K562 (cell line): ENCODE measurements at regions not wholly inside any gene's neighbourhood (a gene's known extent, or its start where the extent isn't known, plus 50 kb on each side); places are given as distances from the start of the nearest gene placed in this dataset.

Experiments
- ATAC-seq: fragments of 200-7000 bp; cut with Tn5 transposase; 3 replicates; pipeline ENCODE4 v1.9.1; 2020; ENCODE audit warnings: moderate library complexity
- BruUV-seq: library from RNA; stranded (reverse); fragments of 400-500 nt; replicated peaks from 2 replicates; lab custom pipeline; 2021; lab: Mats Ljungman, UMichigan
- CTCF ChIA-PET: fragments of 300-600 bp; formaldehyde crosslinking; extraction: SDS; loops from one replicate; lab custom pipeline; 2021; ENCODE audit warnings: low intra/inter-chr PET ratio; lab: Yijun Ruan, JAX
- POLR2A ChIA-PET: fragments of 300-600, 350-650 bp; sonication (Branson Sonifier 250); formaldehyde crosslinking; extraction: SDS; loops from one replicate; lab custom pipeline; 2021; ENCODE audit warnings: antibody characterized with exemption, inconsistent platforms; lab: Yijun Ruan, JAX
- DNase-seq, 4 experiments: peaks; one replicate each; pipeline versions ENCODE4 v3.0.0 to v3.0.0-alpha.2; 2011 to 2018; ENCODE audit warnings: low spot score in 3 of 4, mixed read lengths in 3 of 4; ENCODE audit errors: extremely low read depth in 1 of 4
- FAIRE-seq: peaks from 2 replicates; lab custom pipeline; 2011; peaks lifted over from hg19 to GRCh38; lab: Jason Lieb, UNC
- H2AFZ ChIP-seq: 2 replicates; pipeline ENCODE4 v1.6.0; 2011; ENCODE audit warnings: low read depth, low read length, control low read depth, inconsistent platforms
- H3K27ac ChIP-seq: fragments of 200-600 bp; 3 replicates; pipeline ENCODE4 v1.8.0; 2011; ENCODE audit warnings: low read depth, mild to moderate bottlenecking, control low read depth, inconsistent platforms, low read length, moderate library complexity, mixed read lengths; ENCODE audit errors: extremely low read depth
- H3K27me3 ChIP-seq, 2 experiments: fragments of 300-600 bp in 1 of 2; 2 replicates in 1 of 2; 3 replicates in 1 of 2; pipeline versions ENCODE4 v1.6.0 to v1.8.0; 2011; ENCODE audit warnings: inconsistent platforms in 2 of 2, low read length in 2 of 2, mild to moderate bottlenecking in 1 of 2, mixed read lengths in 1 of 2, moderate library complexity in 1 of 2; ENCODE audit not compliant: control insufficient read depth in 2 of 2, insufficient read depth in 2 of 2
- H3K36me3 ChIP-seq: fragments of 300-600 bp; 3 replicates; pipeline ENCODE4 v1.8.0; 2011; ENCODE audit warnings: mild to moderate bottlenecking, low read length, inconsistent platforms; ENCODE audit not compliant: control insufficient read depth, insufficient read depth
- H3K4me1 ChIP-seq, 2 experiments: fragments of 200-600 bp in 1 of 2; replicated peaks in 1 of 2; 2 replicates in 1 of 2; 3 replicates in 1 of 2; pipeline versions ENCODE4 v1.5.1 to v1.8.0; 2011; ENCODE audit warnings: inconsistent platforms in 2 of 2, low read length in 2 of 2, mild to moderate bottlenecking in 1 of 2, mixed read lengths in 1 of 2, moderate library complexity in 1 of 2; ENCODE audit not compliant: control insufficient read depth in 2 of 2, insufficient read depth in 2 of 2
- H3K4me2 ChIP-seq: 2 replicates; pipeline ENCODE4 v1.6.1; 2011; ENCODE audit warnings: low read length, control low read depth, inconsistent platforms, mixed read lengths; ENCODE audit not compliant: insufficient read depth
- H3K4me3 ChIP-seq: fragments of 200-600 bp; sonication (generic), shearing (Covaris generic); 2 replicates; pipeline ENCODE4 v1.5.1; 2016; ENCODE audit warnings: control low read depth, inconsistent platforms
- H3K79me2 ChIP-seq: fragments of 200-600 bp; 3 replicates; pipeline ENCODE4 v1.8.0; 2011; ENCODE audit warnings: low read length, inconsistent platforms; ENCODE audit not compliant: control insufficient read depth, insufficient read depth
- H3K9ac ChIP-seq, 2 experiments: 2 replicates each; pipeline versions ENCODE4 v1.6.0 to v1.6.1; 2011; ENCODE audit warnings: low read depth in 2 of 2, low read length in 2 of 2, control low read depth in 1 of 2, inconsistent platforms in 1 of 2, mild to moderate bottlenecking in 1 of 2, mixed read lengths in 1 of 2; ENCODE audit not compliant: insufficient read depth in 1 of 2
- H3K9me1 ChIP-seq: one replicate; pipeline ENCODE4 v1.6.0; 2011; ENCODE audit warnings: inconsistent platforms, mild to moderate bottlenecking, low read length, moderate library complexity; ENCODE audit not compliant: control insufficient read depth, insufficient read depth
- H3K9me3 ChIP-seq: replicated peaks from 2 replicates; pipeline ENCODE4 v1.5.1; 2011; ENCODE audit warnings: low read depth, low read length, inconsistent platforms; ENCODE audit not compliant: control insufficient read depth, insufficient read depth
- H4K20me1 ChIP-seq: replicated peaks from 2 replicates; pipeline ENCODE4 v1.6.1; 2011; ENCODE audit warnings: low read length, inconsistent platforms, mixed read lengths; ENCODE audit not compliant: control insufficient read depth, insufficient read depth
- HMG20A ChIP-seq: fragments of 450-650 bp; formaldehyde crosslinking; conservative IDR thresholded peaks from 2 replicates; pipeline ENCODE4 v1.4.0; 2020; ENCODE audit warnings: mild to moderate bottlenecking, mixed read lengths
- HNRNPK ChIP-seq: fragments of 200-400 bp; formaldehyde crosslinking; IDR thresholded peaks from one replicate; pipeline ENCODE4 v1.6.1; 2018; ENCODE audit warnings: mild to moderate bottlenecking, low read depth, low read length; ENCODE audit not compliant: poor library complexity, severe bottlenecking
- KDM4B ChIP-seq, 2 experiments: fragments of 450-650 bp in 1 of 2; sonication (generic) in 1 of 2; IDR thresholded peaks; 2 replicates each; pipeline ENCODE4 v1.6.1; 2016 to 2017; ENCODE audit warnings: borderline replicate concordance in 2 of 2, antibody characterized with exemption in 1 of 2, low read depth in 1 of 2, mild to moderate bottlenecking in 1 of 2
- TCF3 ChIP-seq: sonication (generic); formaldehyde crosslinking; IDR thresholded peaks from 2 replicates; pipeline ENCODE4 v1.4.0; 2020; ENCODE audit warnings: mild to moderate bottlenecking, missing genetic modification reagents
- ZNF584 ChIP-seq: fragments of 200-800 bp; sonication (Bioruptor generic); IDR thresholded peaks from 2 replicates; pipeline ENCODE4 v1.6.1; 2016; ENCODE audit warnings: low read depth, mild to moderate bottlenecking, missing genetic modification characterization, missing compliant biosample characterization
- ZNF764 ChIP-seq: fragments of 250-450 bp; sonication (Bioruptor Pico); IDR thresholded peaks from 2 replicates; pipeline ENCODE4 v1.4.0; 2020; ENCODE audit warnings: low read depth, mild to moderate bottlenecking, moderate library complexity
- WGBS: fragments of 100-300 bp; shearing (Covaris generic); methylation state at CpG from one replicate; pipeline ENCODE4 v1.1.6; 2016; ENCODE audit warnings: low coverage, mixed read lengths; ENCODE audit not compliant: insufficient coverage; ENCODE audit errors: missing lambda C conversion rate; 5-methylcytosine and 5-hydroxymethylcytosine counted together
- in situ Hi-C: fragments of 300-500 bp; cut with MboI; formaldehyde crosslinking; loops from 4 replicates; pipeline ENCODE4 v1.15.0; 2018; ENCODE audit warnings: inconsistent platforms, mixed read lengths
- intact Hi-C: fragments of 100-400 bp; cut with micrococcal nuclease; formaldehyde crosslinking; loops from 2 replicates; pipeline ENCODE4 v1.14.2; 2022
- TF ChIP-seq, protein P1 (sequence below): sonication (generic); formaldehyde crosslinking; IDR thresholded peaks from 2 replicates; pipeline ENCODE4 v1.9.0; 2022; ENCODE audit warnings: mild to moderate bottlenecking, missing genetic modification reagents
- TF ChIP-seq, protein P2 (sequence below): fragments of 450-650 bp; IDR thresholded peaks from 2 replicates; pipeline ENCODE4 v1.7.0; 2016; ENCODE audit warnings: borderline replicate concordance
- TF ChIP-seq, protein P3 (sequence below), 3 experiments: fragments of 200-800 bp in 1 of 3; fragments of 250-450 bp in 1 of 3; fragments of 450-650 bp in 1 of 3; sonication (Bioruptor Pico) in 1 of 3; sonication (Bioruptor generic) in 1 of 3; formaldehyde crosslinking in 1 of 3; IDR thresholded peaks; 2 replicates each; pipeline versions ENCODE4 v1.6.1 to v1.8.0; 2016 to 2022; ENCODE audit warnings: mild to moderate bottlenecking in 2 of 3, missing genetic modification characterization in 2 of 3, missing compliant biosample characterization in 1 of 3, moderate library complexity in 1 of 3

DNA sequence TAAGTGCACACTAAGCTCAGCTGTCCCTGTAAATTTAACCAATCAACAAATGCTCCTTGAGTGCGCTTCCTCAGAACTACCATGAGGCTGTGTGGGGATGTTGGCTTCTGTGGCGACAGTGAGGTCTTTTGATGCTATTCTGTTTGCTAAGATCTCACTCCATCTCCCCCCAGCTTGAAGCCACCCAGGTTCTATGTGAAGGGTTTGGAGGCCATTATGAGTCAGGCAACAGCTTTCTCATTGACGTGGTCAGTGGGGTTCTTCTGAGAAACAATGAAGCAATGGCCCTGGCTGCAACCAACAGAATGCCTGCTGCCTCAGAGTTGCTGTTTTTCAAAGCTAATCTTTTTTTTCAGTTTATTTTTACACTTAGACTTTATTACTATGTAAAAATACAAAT, 205.5 kb downstream of the PTBP2 start:
- Histone ChIP-seq H2AFZ (no peak overlapping the region), H3K4me3 (no peak overlapping the region), H3K9ac (no peak overlapping the region), H3K27ac (no peak overlapping the region), H3K4me2 (no peak overlapping the region), H3K4me1 (no peaks in the 10 kb centered on the region), H4K20me1 (no peaks in the 10 kb centered on the region), H3K27me3 (no peaks in the 10 kb centered on the region), H3K79me2 (no peaks in the 10 kb centered on the region), H3K9me1 (no peaks in the 10 kb centered on the region), H3K36me3 (no peaks in the 10 kb centered on the region), H3K9me3 (no peaks in the 10 kb centered on the region; the same call in 1 of the 2 replicates)
- in situ Hi-C loops (no loop called here), intact Hi-C loops (no loop called here)
- POLR2A ChIA-PET = no interaction called here
- no peak for DNase-seq
- TF ChIP-seq HNRNPK = no peak
- TF ChIP-seq, protein P1, sequence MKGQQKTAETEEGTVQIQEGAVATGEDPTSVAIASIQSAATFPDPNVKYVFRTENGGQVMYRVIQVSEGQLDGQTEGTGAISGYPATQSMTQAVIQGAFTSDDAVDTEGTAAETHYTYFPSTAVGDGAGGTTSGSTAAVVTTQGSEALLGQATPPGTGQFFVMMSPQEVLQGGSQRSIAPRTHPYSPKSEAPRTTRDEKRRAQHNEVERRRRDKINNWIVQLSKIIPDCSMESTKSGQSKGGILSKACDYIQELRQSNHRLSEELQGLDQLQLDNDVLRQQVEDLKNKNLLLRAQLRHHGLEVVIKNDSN (CRISPR knock-in tag) = no peak
- TF ChIP-seq TCF3 = no peak
- ATAC-seq = no peak
- no peak for FAIRE-seq
- CTCF ChIA-PET = no interaction called here
- WGBS = 0% methylated on average over 3 of the region's 3 CpGs
- BruUV-seq = no TSS peak

DNA sequence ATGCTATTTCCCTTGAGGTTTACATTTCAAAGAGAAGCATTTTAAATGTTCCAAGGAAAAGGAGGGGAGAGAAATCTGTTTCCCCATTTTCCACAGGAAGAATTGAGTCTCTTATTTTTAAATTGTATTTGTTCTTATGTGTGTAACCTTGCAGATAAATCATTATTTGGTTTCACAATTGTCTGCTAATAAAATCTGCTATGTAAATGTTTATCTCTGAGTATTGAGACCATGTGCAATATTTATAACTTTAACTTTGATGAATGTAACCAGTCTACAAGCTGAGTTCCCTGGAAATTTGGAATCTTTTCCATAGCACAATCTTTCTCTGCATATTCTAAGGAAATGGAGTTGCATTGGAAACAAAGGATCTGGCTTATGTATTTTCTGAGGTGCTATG, 209.6 kb downstream of the PTBP2 start:
- Histone ChIP-seq H3K9me1 (no peaks in the 10 kb centered on the region), H3K4me2 (no peak overlapping the region), H4K20me1 (no peaks in the 10 kb centered on the region), H3K9me3 (no peaks in the 10 kb centered on the region), H3K36me3 (no peaks in the 10 kb centered on the region), H2AFZ (no peak overlapping the region), H3K4me3 (no peak overlapping the region), H3K27ac (no peak overlapping the region), H3K79me2 (no peaks in the 10 kb centered on the region), H3K9ac (no peak overlapping the region), H3K27me3 (no peaks in the 10 kb centered on the region), H3K4me1 (no peaks in the 10 kb centered on the region)
- no peak for ATAC-seq
- no peak for DNase-seq
- FAIRE-seq = no peak
- in situ Hi-C loops (no loop called here), intact Hi-C loops (no loop called here)
- CTCF ChIA-PET = no interaction called here
- BruUV-seq = no TSS peak
- POLR2A ChIA-PET = no interaction called here
- TF ChIP-seq KDM4B (IDR thresholded peaks at IDR 0.05; ENCODE audit: borderline replicate concordance in 2 of 2, low read depth in 1 of 2) (no peak), ZNF764 (CRISPR knock-in tag) (no peak), ZNF584 (CRISPR knock-in tag) (no peak), HMG20A (no peak)
- TF ChIP-seq, protein P2, sequence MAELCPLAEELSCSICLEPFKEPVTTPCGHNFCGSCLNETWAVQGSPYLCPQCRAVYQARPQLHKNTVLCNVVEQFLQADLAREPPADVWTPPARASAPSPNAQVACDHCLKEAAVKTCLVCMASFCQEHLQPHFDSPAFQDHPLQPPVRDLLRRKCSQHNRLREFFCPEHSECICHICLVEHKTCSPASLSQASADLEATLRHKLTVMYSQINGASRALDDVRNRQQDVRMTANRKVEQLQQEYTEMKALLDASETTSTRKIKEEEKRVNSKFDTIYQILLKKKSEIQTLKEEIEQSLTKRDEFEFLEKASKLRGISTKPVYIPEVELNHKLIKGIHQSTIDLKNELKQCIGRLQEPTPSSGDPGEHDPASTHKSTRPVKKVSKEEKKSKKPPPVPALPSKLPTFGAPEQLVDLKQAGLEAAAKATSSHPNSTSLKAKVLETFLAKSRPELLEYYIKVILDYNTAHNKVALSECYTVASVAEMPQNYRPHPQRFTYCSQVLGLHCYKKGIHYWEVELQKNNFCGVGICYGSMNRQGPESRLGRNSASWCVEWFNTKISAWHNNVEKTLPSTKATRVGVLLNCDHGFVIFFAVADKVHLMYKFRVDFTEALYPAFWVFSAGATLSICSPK = no peak
- TF ChIP-seq, protein P3, sequence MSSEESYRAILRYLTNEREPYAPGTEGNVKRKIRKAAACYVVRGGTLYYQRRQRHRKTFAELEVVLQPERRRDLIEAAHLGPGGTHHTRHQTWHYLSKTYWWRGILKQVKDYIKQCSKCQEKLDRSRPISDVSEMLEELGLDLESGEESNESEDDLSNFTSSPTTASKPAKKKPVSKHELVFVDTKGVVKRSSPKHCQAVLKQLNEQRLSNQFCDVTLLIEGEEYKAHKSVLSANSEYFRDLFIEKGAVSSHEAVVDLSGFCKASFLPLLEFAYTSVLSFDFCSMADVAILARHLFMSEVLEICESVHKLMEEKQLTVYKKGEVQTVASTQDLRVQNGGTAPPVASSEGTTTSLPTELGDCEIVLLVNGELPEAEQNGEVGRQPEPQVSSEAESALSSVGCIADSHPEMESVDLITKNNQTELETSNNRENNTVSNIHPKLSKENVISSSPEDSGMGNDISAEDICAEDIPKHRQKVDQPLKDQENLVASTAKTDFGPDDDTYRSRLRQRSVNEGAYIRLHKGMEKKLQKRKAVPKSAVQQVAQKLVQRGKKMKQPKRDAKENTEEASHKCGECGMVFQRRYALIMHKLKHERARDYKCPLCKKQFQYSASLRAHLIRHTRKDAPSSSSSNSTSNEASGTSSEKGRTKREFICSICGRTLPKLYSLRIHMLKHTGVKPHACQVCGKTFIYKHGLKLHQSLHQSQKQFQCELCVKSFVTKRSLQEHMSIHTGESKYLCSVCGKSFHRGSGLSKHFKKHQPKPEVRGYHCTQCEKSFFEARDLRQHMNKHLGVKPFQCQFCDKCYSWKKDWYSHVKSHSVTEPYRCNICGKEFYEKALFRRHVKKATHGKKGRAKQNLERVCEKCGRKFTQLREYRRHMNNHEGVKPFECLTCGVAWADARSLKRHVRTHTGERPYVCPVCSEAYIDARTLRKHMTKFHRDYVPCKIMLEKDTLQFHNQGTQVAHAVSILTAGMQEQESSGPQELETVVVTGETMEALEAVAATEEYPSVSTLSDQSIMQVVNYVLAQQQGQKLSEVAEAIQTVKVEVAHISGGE (CRISPR knock-in tag; IDR thresholded peaks at IDR 0.05) = no peak
